GM12878 (cell line): ENCODE measurements at regions not wholly inside any gene's neighbourhood (a gene's known extent, or its start where the extent isn't known, plus 50 kb on each side); places are given as distances from the start of the nearest gene placed in this dataset.

Experiments
- ATAC-seq: fragments of 200-7000 bp; cut with Tn5 transposase; 3 replicates; pipeline ENCODE4 v1.9.1; 2020; ENCODE audit warnings: mild to moderate bottlenecking, moderate library complexity
- BruUV-seq: library from RNA; stranded (reverse); fragments of 400-500 nt; replicated peaks from 2 replicates; lab custom pipeline; 2021; lab: Mats Ljungman, UMichigan
- CTCF ChIA-PET: fragments of 300-600 bp; sonication (Branson Sonifier 250); formaldehyde crosslinking; extraction: SDS; loops from one replicate; lab custom pipeline; 2021; ENCODE audit warnings: inconsistent platforms; lab: Yijun Ruan, JAX
- POLR2A ChIA-PET: fragments of 350-600 bp; formaldehyde crosslinking; extraction: SDS; loops from one replicate; lab custom pipeline; 2021; ENCODE audit warnings: inconsistent platforms; lab: Charles Lee
- RAD21 ChIA-PET: fragments of 300-600 bp; sonication (Branson Sonifier 250); formaldehyde crosslinking; loops from one replicate; lab custom pipeline; 2023; ENCODE audit warnings: antibody characterized with exemption; ENCODE audit not compliant: unreplicated experiment; lab: Charles Lee
- SMC1A ChIA-PET: fragments of 300-600 bp; sonication (Branson Sonifier 250); formaldehyde crosslinking; loops from one replicate; lab custom pipeline; 2023; ENCODE audit not compliant: unreplicated experiment, uncharacterized antibody; lab: Charles Lee
- DNase-seq: peaks from one replicate; pipeline ENCODE4 v3.0.0-alpha.2; 2011; ENCODE audit warnings: low read depth, low spot score
- FAIRE-seq: peaks from 3 replicates; lab custom pipeline; 2011; peaks lifted over from hg19 to GRCh38; lab: Jason Lieb, UNC
- H2AFZ ChIP-seq: 2 replicates; pipeline ENCODE4 v1.6.0; 2011; ENCODE audit warnings: low read depth, low read length, control low read depth; ENCODE audit not compliant: control insufficient read depth
- H3K27ac ChIP-seq: 2 replicates; pipeline ENCODE4 v1.5.1; 2011; ENCODE audit warnings: control low read depth; ENCODE audit not compliant: control insufficient read depth, insufficient read depth
- H3K27me3 ChIP-seq, 2 experiments: replicated peaks in 1 of 2; 2 replicates each; pipeline versions ENCODE4 v1.6.0 to v1.6.1; 2011; ENCODE audit warnings: low read length in 1 of 2; ENCODE audit not compliant: control insufficient read depth in 2 of 2, insufficient read depth in 2 of 2
- H3K36me3 ChIP-seq, 2 experiments: 2 replicates each; pipeline ENCODE4 v1.5.1; 2011; ENCODE audit warnings: low read length in 1 of 2; ENCODE audit not compliant: control insufficient read depth in 2 of 2, insufficient read depth in 2 of 2
- H3K4me1 ChIP-seq: 2 replicates; pipeline ENCODE4 v1.6.1; 2011; ENCODE audit warnings: mild to moderate bottlenecking, low read length, moderate library complexity, mixed read lengths; ENCODE audit not compliant: control insufficient read depth, insufficient read depth
- H3K4me2 ChIP-seq: 2 replicates; pipeline ENCODE4 v1.6.0; 2011; ENCODE audit warnings: control low read depth; ENCODE audit not compliant: control insufficient read depth, insufficient read depth
- H3K4me3 ChIP-seq: fragments of 200-600 bp; sonication (generic); 2 replicates; pipeline ENCODE4 v1.5.1; 2016
- H3K79me2 ChIP-seq: 2 replicates; pipeline ENCODE4 v1.6.0; 2011; ENCODE audit warnings: low read length; ENCODE audit not compliant: control insufficient read depth, insufficient read depth
- H3K9ac ChIP-seq: 2 replicates; pipeline ENCODE4 v1.8.0; 2011; ENCODE audit warnings: low read length, control low read depth, mixed read lengths; ENCODE audit not compliant: control insufficient read depth, insufficient read depth
- H3K9me3 ChIP-seq: replicated peaks from 3 replicates; pipeline ENCODE4 v1.5.1; 2011; ENCODE audit warnings: mild to moderate bottlenecking, low read length; ENCODE audit not compliant: control insufficient read depth, insufficient read depth
- H4K20me1 ChIP-seq: 2 replicates; pipeline ENCODE4 v1.6.0; 2011; ENCODE audit not compliant: control insufficient read depth, insufficient read depth
- BACH1 ChIP-seq: fragments of 450-650 bp; IDR thresholded peaks from 2 replicates; pipeline ENCODE4 v1.6.1; 2017; ENCODE audit warnings: mild to moderate bottlenecking, borderline replicate concordance
- EGR1 ChIP-seq, 2 experiments: IDR thresholded peaks; 1 replicate in 1 of 2; 2 replicates in 1 of 2; pipeline ENCODE4 v1.6.1; 2011 to 2012; ENCODE audit warnings: low read depth in 2 of 2, low read length in 2 of 2, borderline replicate concordance in 1 of 2, mild to moderate bottlenecking in 1 of 2, moderate library complexity in 1 of 2
- GABPA ChIP-seq: IDR thresholded peaks from 2 replicates; pipeline ENCODE4 v1.6.1; 2014; ENCODE audit warnings: antibody characterized with exemption, low read depth, mild to moderate bottlenecking, inconsistent platforms
- JUNB ChIP-seq: IDR thresholded peaks from 2 replicates; pipeline ENCODE4 v1.6.1; 2016; ENCODE audit warnings: antibody characterized with exemption, mild to moderate bottlenecking
- MEF2B ChIP-seq: fragments of 450-650 bp; IDR thresholded peaks from 2 replicates; pipeline ENCODE4 v1.6.1; 2018; ENCODE audit warnings: mild to moderate bottlenecking, moderate library complexity; ENCODE audit not compliant: partially characterized antibody, poor library complexity, severe bottlenecking
- MXI1 ChIP-seq: fragments of 150-350 bp; IDR thresholded peaks from 2 replicates; pipeline ENCODE4 v1.6.1; 2011; ENCODE audit warnings: low read depth, mild to moderate bottlenecking, inconsistent platforms, low read length, improper control_type of control experiment
- NFXL1 ChIP-seq: fragments of 450-650 bp; IDR thresholded peaks from 2 replicates; pipeline ENCODE4 v1.6.1; 2017; ENCODE audit warnings: antibody characterized with exemption, mild to moderate bottlenecking, borderline replicate concordance
- TBL1XR1 ChIP-seq: IDR thresholded peaks from 2 replicates; pipeline ENCODE4 v1.6.1; 2012; ENCODE audit warnings: low read depth, low read length, improper control_type of control experiment
- WGBS: methylation state at CpG from one replicate; pipeline ENCODE4 v1.1.6; 2016; ENCODE audit warnings: low lambda C conversion rate; ENCODE audit not compliant: insufficient replicate concordance, insufficient coverage; ENCODE audit errors: missing lambda C conversion rate; 5-methylcytosine and 5-hydroxymethylcytosine counted together
- in situ Hi-C: fragments of 300-500 bp; cut with MboI; formaldehyde crosslinking; loops from 9 replicates; pipeline ENCODE4 v1.14.3; 2018; ENCODE audit warnings: mixed read lengths
- intact Hi-C: fragments of 100-400 bp; cut with micrococcal nuclease; formaldehyde crosslinking; loops from one replicate; pipeline ENCODE4 v1.14.2; 2022; ENCODE audit not compliant: unreplicated experiment
- TF ChIP-seq, protein P1 (sequence below): fragments of 450-650 bp; formaldehyde crosslinking; IDR thresholded peaks from 2 replicates; pipeline ENCODE4 v1.4.0; 2022; ENCODE audit warnings: mild to moderate bottlenecking, moderate library complexity
- TF ChIP-seq, protein P2 (sequence below): IDR thresholded peaks from 2 replicates; pipeline ENCODE4 v1.6.1; 2011; ENCODE audit warnings: borderline replicate concordance, low read depth, mild to moderate bottlenecking, moderate library complexity, mixed read lengths, low read length; ENCODE audit not compliant: insufficient read depth; ENCODE audit errors: extremely low read length
- TF ChIP-seq, protein P3 (sequence below): fragments of 450-650 bp; conservative IDR thresholded peaks from 2 replicates; pipeline ENCODE4 v1.6.1; 2017; ENCODE audit warnings: mild to moderate bottlenecking, moderate library complexity
- TF ChIP-seq, protein P4 (sequence below): IDR thresholded peaks from 2 replicates; pipeline ENCODE4 v1.6.1; 2012; ENCODE audit warnings: low read length, inconsistent platforms
- TF ChIP-seq, protein P5 (sequence below): fragments of 450-650 bp; IDR thresholded peaks from 2 replicates; pipeline ENCODE4 v1.6.1; 2017; ENCODE audit warnings: mild to moderate bottlenecking, low read depth, inconsistent platforms; ENCODE audit not compliant: poor library complexity, severe bottlenecking

DNA sequence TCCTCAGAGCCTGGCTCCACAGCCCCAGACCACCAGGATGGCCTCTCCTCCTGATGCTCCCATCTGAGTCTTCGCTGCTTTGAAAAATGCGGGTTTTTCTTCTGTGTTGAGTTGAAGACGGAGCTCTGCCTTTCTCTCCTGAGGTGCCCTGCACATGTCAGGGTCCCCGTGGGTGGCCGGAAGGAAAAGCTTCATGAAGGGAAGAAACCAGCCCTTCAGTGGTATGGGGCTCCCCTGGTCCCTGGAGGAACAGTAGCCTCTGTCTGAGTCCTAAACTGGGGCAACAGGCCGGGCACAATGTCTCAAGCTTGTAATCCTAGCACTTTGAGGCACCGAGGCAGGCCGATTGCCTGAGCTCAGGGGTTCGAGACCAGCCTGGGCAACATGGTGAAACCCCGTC, 54.7 kb upstream of the CAB39 start:
- Histone ChIP-seq H2AFZ (no peak overlapping the region), H3K9ac (peak overlapping the region; percentile 71), H4K20me1 (no peaks in the 10 kb centered on the region), H3K9me3 (no peaks in the 10 kb centered on the region), H3K4me2 (peak overlapping the region; percentile 90), H3K4me1 (peaks cover 56% of the 10 kb centered on the region), H3K27ac (peak overlapping the region; percentile 91), H3K79me2 (peaks cover 4% of the 10 kb centered on the region), H3K36me3 (no peaks in the 10 kb centered on the region), H3K27me3 (no peaks in the 10 kb centered on the region), H3K4me3 (peak overlapping the region; percentile 62)
- intact Hi-C loops, result loop anchor here (2.0 to 5.0 kb wide), 2 partner anchors 55 to 211 kb away; partner anchors contain the start of gene CAB39
- no peak for FAIRE-seq
- ChIA-PET CTCF (interaction anchor here (0.7 to 6.1 kb wide), 6 partner anchors 12 to 140 kb away, joined by 3 to 41 read pairs (median 10); no protein-coding TSS in a partner anchor), POLR2A (interaction anchor here (0.5 to 7.3 kb wide), 13 partner anchors 8 to 96 kb away, joined by 3 to 80 read pairs (median 12); no protein-coding TSS in a partner anchor), SMC1A (interaction anchor here (1.0 to 7.8 kb wide), 15 partner anchors 8 to 456 kb away, joined by 3 to 117 read pairs (median 5); no protein-coding TSS in a partner anchor), RAD21 (interaction anchor here (0.7 to 8.6 kb wide), 17 partner anchors 11 to 429 kb away, joined by 3 to 126 read pairs (median 11); partner anchors contain the start of gene CAB39)
- no TSS peak for BruUV-seq
- no peak for ATAC-seq
- no peak for DNase-seq
- 47% methylated on average over 10 of the region's 10 CpGs for WGBS
- in situ Hi-C loops, result no loop called here
- TF ChIP-seq EGR1 (IDR thresholded peaks at IDR 0.05; ENCODE audit: borderline replicate concordance in 1 of 2, low read depth in 2 of 2, low read length in 2 of 2) (no peak), GABPA (no peak), BACH1 (no peak), JUNB (no peak), MEF2B (peak; percentile 18), NFXL1 (no peak), MXI1 (no peak), TBL1XR1 (no peak)
- TF ChIP-seq, protein P1, sequence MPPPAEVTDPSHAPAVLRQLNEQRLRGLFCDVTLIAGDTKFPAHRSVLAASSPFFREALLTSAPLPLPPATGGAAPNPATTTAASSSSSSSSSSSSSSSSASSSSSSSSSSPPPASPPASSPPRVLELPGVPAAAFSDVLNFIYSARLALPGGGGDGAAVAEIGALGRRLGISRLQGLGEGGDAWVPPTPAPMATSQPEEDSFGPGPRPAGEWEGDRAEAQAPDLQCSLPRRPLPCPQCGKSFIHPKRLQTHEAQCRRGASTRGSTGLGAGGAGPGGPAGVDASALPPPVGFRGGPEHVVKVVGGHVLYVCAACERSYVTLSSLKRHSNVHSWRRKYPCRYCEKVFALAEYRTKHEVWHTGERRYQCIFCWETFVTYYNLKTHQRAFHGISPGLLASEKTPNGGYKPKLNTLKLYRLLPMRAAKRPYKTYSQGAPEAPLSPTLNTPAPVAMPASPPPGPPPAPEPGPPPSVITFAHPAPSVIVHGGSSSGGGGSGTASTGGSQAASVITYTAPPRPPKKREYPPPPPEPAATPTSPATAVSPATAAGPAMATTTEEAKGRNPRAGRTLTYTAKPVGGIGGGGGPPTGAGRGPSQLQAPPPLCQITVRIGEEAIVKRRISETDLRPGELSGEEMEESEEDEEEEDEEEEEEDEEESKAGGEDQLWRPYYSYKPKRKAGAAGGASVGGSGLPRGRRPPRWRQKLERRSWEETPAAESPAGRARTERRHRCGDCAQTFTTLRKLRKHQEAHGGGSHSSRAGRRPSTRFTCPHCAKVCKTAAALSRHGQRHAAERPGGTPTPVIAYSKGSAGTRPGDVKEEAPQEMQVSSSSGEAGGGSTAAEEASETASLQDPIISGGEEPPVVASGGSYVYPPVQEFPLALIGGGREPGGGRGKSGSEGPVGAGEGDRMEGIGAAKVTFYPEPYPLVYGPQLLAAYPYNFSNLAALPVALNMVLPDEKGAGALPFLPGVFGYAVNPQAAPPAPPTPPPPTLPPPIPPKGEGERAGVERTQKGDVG (CRISPR knock-in tag), result no peak
- TF ChIP-seq, protein P2, sequence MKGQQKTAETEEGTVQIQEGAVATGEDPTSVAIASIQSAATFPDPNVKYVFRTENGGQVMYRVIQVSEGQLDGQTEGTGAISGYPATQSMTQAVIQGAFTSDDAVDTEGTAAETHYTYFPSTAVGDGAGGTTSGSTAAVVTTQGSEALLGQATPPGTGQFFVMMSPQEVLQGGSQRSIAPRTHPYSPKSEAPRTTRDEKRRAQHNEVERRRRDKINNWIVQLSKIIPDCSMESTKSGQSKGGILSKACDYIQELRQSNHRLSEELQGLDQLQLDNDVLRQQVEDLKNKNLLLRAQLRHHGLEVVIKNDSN, result no peak
- TF ChIP-seq, protein P3, sequence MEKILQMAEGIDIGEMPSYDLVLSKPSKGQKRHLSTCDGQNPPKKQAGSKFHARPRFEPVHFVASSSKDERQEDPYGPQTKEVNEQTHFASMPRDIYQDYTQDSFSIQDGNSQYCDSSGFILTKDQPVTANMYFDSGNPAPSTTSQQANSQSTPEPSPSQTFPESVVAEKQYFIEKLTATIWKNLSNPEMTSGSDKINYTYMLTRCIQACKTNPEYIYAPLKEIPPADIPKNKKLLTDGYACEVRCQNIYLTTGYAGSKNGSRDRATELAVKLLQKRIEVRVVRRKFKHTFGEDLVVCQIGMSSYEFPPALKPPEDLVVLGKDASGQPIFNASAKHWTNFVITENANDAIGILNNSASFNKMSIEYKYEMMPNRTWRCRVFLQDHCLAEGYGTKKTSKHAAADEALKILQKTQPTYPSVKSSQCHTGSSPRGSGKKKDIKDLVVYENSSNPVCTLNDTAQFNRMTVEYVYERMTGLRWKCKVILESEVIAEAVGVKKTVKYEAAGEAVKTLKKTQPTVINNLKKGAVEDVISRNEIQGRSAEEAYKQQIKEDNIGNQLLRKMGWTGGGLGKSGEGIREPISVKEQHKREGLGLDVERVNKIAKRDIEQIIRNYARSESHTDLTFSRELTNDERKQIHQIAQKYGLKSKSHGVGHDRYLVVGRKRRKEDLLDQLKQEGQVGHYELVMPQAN, result no peak
- TF ChIP-seq, protein P4, sequence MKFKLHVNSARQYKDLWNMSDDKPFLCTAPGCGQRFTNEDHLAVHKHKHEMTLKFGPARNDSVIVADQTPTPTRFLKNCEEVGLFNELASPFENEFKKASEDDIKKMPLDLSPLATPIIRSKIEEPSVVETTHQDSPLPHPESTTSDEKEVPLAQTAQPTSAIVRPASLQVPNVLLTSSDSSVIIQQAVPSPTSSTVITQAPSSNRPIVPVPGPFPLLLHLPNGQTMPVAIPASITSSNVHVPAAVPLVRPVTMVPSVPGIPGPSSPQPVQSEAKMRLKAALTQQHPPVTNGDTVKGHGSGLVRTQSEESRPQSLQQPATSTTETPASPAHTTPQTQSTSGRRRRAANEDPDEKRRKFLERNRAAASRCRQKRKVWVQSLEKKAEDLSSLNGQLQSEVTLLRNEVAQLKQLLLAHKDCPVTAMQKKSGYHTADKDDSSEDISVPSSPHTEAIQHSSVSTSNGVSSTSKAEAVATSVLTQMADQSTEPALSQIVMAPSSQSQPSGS, result no peak
- TF ChIP-seq, protein P5, sequence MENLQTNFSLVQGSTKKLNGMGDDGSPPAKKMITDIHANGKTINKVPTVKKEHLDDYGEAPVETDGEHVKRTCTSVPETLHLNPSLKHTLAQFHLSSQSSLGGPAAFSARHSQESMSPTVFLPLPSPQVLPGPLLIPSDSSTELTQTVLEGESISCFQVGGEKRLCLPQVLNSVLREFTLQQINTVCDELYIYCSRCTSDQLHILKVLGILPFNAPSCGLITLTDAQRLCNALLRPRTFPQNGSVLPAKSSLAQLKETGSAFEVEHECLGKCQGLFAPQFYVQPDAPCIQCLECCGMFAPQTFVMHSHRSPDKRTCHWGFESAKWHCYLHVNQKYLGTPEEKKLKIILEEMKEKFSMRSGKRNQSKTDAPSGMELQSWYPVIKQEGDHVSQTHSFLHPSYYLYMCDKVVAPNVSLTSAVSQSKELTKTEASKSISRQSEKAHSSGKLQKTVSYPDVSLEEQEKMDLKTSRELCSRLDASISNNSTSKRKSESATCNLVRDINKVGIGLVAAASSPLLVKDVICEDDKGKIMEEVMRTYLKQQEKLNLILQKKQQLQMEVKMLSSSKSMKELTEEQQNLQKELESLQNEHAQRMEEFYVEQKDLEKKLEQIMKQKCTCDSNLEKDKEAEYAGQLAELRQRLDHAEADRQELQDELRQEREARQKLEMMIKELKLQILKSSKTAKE, result no peak
